K562 (cell line): ENCODE measurements at regions not wholly inside any gene's neighbourhood (a gene's known extent, or its start where the extent isn't known, plus 50 kb on each side); places are given as distances from the start of the nearest gene placed in this dataset.

ENCODE experiments used
- ETS2 ChIP-seq: IDR thresholded peaks from 2 replicates; pipeline ENCODE4 v1.6.1; 2016; ENCODE audit warnings: borderline replicate concordance, missing genetic modification characterization, mild to moderate bottlenecking, moderate library complexity, missing compliant biosample characterization; ENCODE audit not compliant: poor library complexity, severe bottlenecking
- MEF2A ChIP-seq: IDR thresholded peaks from 2 replicates; pipeline ENCODE4 v1.6.1; 2011; ENCODE audit warnings: low read depth, mild to moderate bottlenecking, low read length, moderate library complexity; ENCODE audit not compliant: control insufficient read depth
- POLR2B ChIP-seq: fragments of 450-650 bp; IDR thresholded peaks from 2 replicates; pipeline ENCODE4 v1.6.1; 2018; ENCODE audit warnings: low read depth; ENCODE audit not compliant: partially characterized antibody
- RNF219 ChIP-seq: fragments of 250-450 bp; sonication (Bioruptor Pico); IDR thresholded peaks from 2 replicates; pipeline ENCODE4 v1.5.0; 2022; ENCODE audit warnings: mild to moderate bottlenecking
- SP2 ChIP-seq: IDR thresholded peaks from 2 replicates; pipeline ENCODE4 v1.6.1; 2011; ENCODE audit warnings: mild to moderate bottlenecking, low read depth, low read length, moderate library complexity; ENCODE audit not compliant: poor library complexity, severe bottlenecking; ENCODE audit errors: extremely low read depth
- UBTF ChIP-seq, 2 experiments: IDR thresholded peaks; 2 replicates each; pipeline ENCODE4 v1.6.1; 2012; ENCODE audit warnings: improper control_type of control experiment in 2 of 2, low read depth in 2 of 2, low read length in 2 of 2, borderline replicate concordance in 1 of 2
- ZBTB26 ChIP-seq: fragments of 450-650 bp; formaldehyde crosslinking; IDR thresholded peaks from 2 replicates; pipeline ENCODE4 v1.4.0; 2022; ENCODE audit warnings: missing genetic modification characterization
- ZNF232 ChIP-seq: sonication (generic); formaldehyde crosslinking; IDR thresholded peaks from 2 replicates; pipeline ENCODE4 v1.8.0; 2022; ENCODE audit warnings: mild to moderate bottlenecking, missing genetic modification reagents
- ZNF778 ChIP-seq: fragments of 450-650 bp; formaldehyde crosslinking; IDR thresholded peaks from 2 replicates; pipeline ENCODE4 v1.4.0; 2020; ENCODE audit warnings: mild to moderate bottlenecking, moderate library complexity

GRCh38 chr16:64657316-64658011 lies 464.4 kb downstream of the CDH11 start (continued):
- TF ChIP-seq ZBTB26 (CRISPR knock-in tag) (no peak), POLR2B (no peak), ETS2 (tag) (no peak), RNF219 (CRISPR knock-in tag) (no peak), UBTF (IDR thresholded peaks at IDR 0.05; ENCODE audit: borderline replicate concordance in 1 of 2, low read depth in 2 of 2, low read length in 2 of 2) (no peak), MEF2A (no peak), ZNF778 (CRISPR knock-in tag) (no peak), SP2 (no peak), ZNF232 (CRISPR knock-in tag) (no peak)
